H9 (cell line): ENCODE measurements at regions not wholly inside any gene's neighbourhood (a gene's known extent, or its start where the extent isn't known, plus 50 kb on each side); places are given as distances from the start of the nearest gene placed in this dataset.

Experiments
- DNase-seq: peaks from one replicate; pipeline ENCODE4 v3.0.0-alpha.2; 2017
- H2AFZ ChIP-seq: one replicate; pipeline ENCODE4 v1.6.1; 2013; ENCODE audit warnings: mild to moderate bottlenecking, low read length, control low read depth, moderate library complexity
- H2AK5ac ChIP-seq: 2 replicates; pipeline ENCODE4 v1.6.1; 2013; ENCODE audit warnings: low read length, control low read depth, mixed read lengths; ENCODE audit not compliant: insufficient read length
- H2BK120ac ChIP-seq: one replicate; pipeline ENCODE4 v1.6.1; 2013; ENCODE audit warnings: low read depth, mild to moderate bottlenecking, low read length, control low read depth, inconsistent platforms; ENCODE audit not compliant: poor library complexity, severe bottlenecking
- H2BK12ac ChIP-seq: 2 replicates; pipeline ENCODE4 v1.6.1; 2013; ENCODE audit warnings: low read length, control low read depth, mixed read lengths, low read depth; ENCODE audit not compliant: insufficient read length
- H2BK15ac ChIP-seq: 2 replicates; pipeline ENCODE4 v1.6.1; 2013; ENCODE audit warnings: low read depth, low read length, control low read depth
- H2BK20ac ChIP-seq: one replicate; pipeline ENCODE4 v1.6.1; 2013; ENCODE audit warnings: low read depth, mild to moderate bottlenecking, low read length, control low read depth, inconsistent platforms; ENCODE audit not compliant: poor library complexity, severe bottlenecking
- H2BK5ac ChIP-seq: 2 replicates; pipeline ENCODE4 v1.6.1; 2013; ENCODE audit warnings: low read length, control low read depth, mixed read lengths; ENCODE audit not compliant: insufficient read length
- H3K14ac ChIP-seq: 2 replicates; pipeline ENCODE4 v1.6.1; 2013; ENCODE audit warnings: low read length, control low read depth; ENCODE audit not compliant: insufficient read depth
- H3K18ac ChIP-seq: 2 replicates; pipeline ENCODE4 v1.6.1; 2013; ENCODE audit warnings: low read depth, mild to moderate bottlenecking, mixed read lengths, low read length, control low read depth; ENCODE audit not compliant: insufficient read length
- H3K23ac ChIP-seq: 2 replicates; pipeline ENCODE4 v1.6.1; 2013; ENCODE audit warnings: low read length, control low read depth, mixed read lengths, low read depth; ENCODE audit not compliant: insufficient read length
- H3K23me2 ChIP-seq: 2 replicates; pipeline ENCODE4 v1.6.1; 2013; ENCODE audit warnings: low read depth, mild to moderate bottlenecking, mixed read lengths, low read length, control low read depth; ENCODE audit not compliant: insufficient read length, poor library complexity, severe bottlenecking
- H3K27ac ChIP-seq: 2 replicates; pipeline ENCODE4 v1.5.1; 2013; ENCODE audit warnings: low read length, control low read depth, mixed read lengths, low read depth; ENCODE audit not compliant: insufficient read length
- H3K27me3 ChIP-seq: 2 replicates; pipeline ENCODE4 v1.6.1; 2013; ENCODE audit warnings: low read length, control low read depth, inconsistent platforms; ENCODE audit not compliant: insufficient read depth
- H3K4ac ChIP-seq: 2 replicates; pipeline ENCODE4 v1.6.1; 2013; ENCODE audit warnings: low read depth, mild to moderate bottlenecking, control low read depth, inconsistent platforms, low read length, moderate library complexity
- H3K4me1 ChIP-seq: 2 replicates; pipeline ENCODE4 v1.6.1; 2013; ENCODE audit warnings: low read length, control low read depth, inconsistent platforms; ENCODE audit not compliant: insufficient read depth
- H3K4me2 ChIP-seq: 2 replicates; pipeline ENCODE4 v1.6.1; 2013; ENCODE audit warnings: low read length, control low read depth, mixed read lengths; ENCODE audit not compliant: insufficient read length, insufficient read depth
- H3K56ac ChIP-seq: 2 replicates; pipeline ENCODE4 v1.6.1; 2013; ENCODE audit warnings: low read depth, mild to moderate bottlenecking, mixed read lengths, low read length, control low read depth; ENCODE audit not compliant: insufficient read length
- H3K79me1 ChIP-seq: 2 replicates; pipeline ENCODE4 v1.6.1; 2013; ENCODE audit warnings: low read depth, mild to moderate bottlenecking, moderate library complexity, low read length, control low read depth, inconsistent platforms; ENCODE audit not compliant: insufficient read depth, poor library complexity, severe bottlenecking
- H3K79me2 ChIP-seq: 2 replicates; pipeline ENCODE4 v1.6.1; 2013; ENCODE audit warnings: low read length, control low read depth, inconsistent platforms; ENCODE audit not compliant: insufficient read depth
- H3K9ac ChIP-seq: 2 replicates; pipeline ENCODE4 v1.6.1; 2013; ENCODE audit warnings: low read length, control low read depth, mixed read lengths; ENCODE audit not compliant: insufficient read length; ENCODE audit errors: extremely low read depth
- H3K9me3 ChIP-seq: one replicate; pipeline ENCODE4 v1.6.1; 2013; ENCODE audit warnings: low read depth, low read length, inconsistent platforms; ENCODE audit not compliant: control insufficient read depth
- H3T11ph ChIP-seq: one replicate; pipeline ENCODE4 v1.6.1; 2013; ENCODE audit warnings: mild to moderate bottlenecking, low read length, control low read depth, inconsistent platforms
- H4K20me1 ChIP-seq: one replicate; pipeline ENCODE4 v1.6.1; 2013; ENCODE audit not compliant: control insufficient read depth, insufficient read length, insufficient read depth
- H4K5ac ChIP-seq: 2 replicates; pipeline ENCODE4 v1.6.1; 2013; ENCODE audit warnings: low read depth, mild to moderate bottlenecking, mixed read lengths, low read length, control low read depth; ENCODE audit not compliant: insufficient read length
- H4K8ac ChIP-seq: replicated peaks from 2 replicates; pipeline ENCODE4 v1.6.1; 2013; ENCODE audit warnings: low read length, control low read depth, mixed read lengths, low read depth; ENCODE audit not compliant: insufficient read length
- H4K91ac ChIP-seq: 2 replicates; pipeline ENCODE4 v1.6.1; 2013; ENCODE audit warnings: low read depth, mild to moderate bottlenecking, moderate library complexity, mixed read lengths, low read length, control low read depth; ENCODE audit not compliant: insufficient read length
- H3K27ac Mint-ChIP-seq, 3 experiments: 2 replicates in 2 of 3; 3 replicates in 1 of 3; pipeline ENCODE4 v1.8.0; 2020 to 2021; ENCODE audit warnings: mixed read lengths in 3 of 3, mild to moderate bottlenecking in 1 of 3, moderate library complexity in 1 of 3
- H3K27me3 Mint-ChIP-seq: 2 replicates; pipeline ENCODE4 v1.8.0; 2021; ENCODE audit warnings: low read depth, mild to moderate bottlenecking, moderate library complexity, mixed read lengths
- H3K36me3 Mint-ChIP-seq, 3 experiments: 2 replicates in 2 of 3; 3 replicates in 1 of 3; pipeline ENCODE4 v1.8.0; 2020 to 2021; ENCODE audit warnings: low read depth in 3 of 3, mixed read lengths in 3 of 3; ENCODE audit not compliant: insufficient read depth in 1 of 3
- H3K4me1 Mint-ChIP-seq, 2 experiments: 2 replicates each; pipeline ENCODE4 v1.8.0; 2020; ENCODE audit warnings: mixed read lengths in 2 of 2
- H3K4me3 Mint-ChIP-seq, 2 experiments: 2 replicates in 1 of 2; 3 replicates in 1 of 2; pipeline ENCODE4 v1.8.0; 2020 to 2021; ENCODE audit warnings: mild to moderate bottlenecking in 2 of 2, mixed read lengths in 2 of 2, moderate library complexity in 1 of 2
- H3K9me3 Mint-ChIP-seq, 2 experiments: 2 replicates in 1 of 2; 3 replicates in 1 of 2; pipeline ENCODE4 v1.8.0; 2020; ENCODE audit warnings: mild to moderate bottlenecking in 2 of 2, mixed read lengths in 2 of 2, moderate library complexity in 1 of 2
- CTCF ChIP-seq: fragments of 200-600 bp; sonication (generic); conservative IDR thresholded peaks from 3 replicates; pipeline ENCODE4 v1.8.0; 2021; ENCODE audit warnings: antibody characterized with exemption, mild to moderate bottlenecking

DNA sequence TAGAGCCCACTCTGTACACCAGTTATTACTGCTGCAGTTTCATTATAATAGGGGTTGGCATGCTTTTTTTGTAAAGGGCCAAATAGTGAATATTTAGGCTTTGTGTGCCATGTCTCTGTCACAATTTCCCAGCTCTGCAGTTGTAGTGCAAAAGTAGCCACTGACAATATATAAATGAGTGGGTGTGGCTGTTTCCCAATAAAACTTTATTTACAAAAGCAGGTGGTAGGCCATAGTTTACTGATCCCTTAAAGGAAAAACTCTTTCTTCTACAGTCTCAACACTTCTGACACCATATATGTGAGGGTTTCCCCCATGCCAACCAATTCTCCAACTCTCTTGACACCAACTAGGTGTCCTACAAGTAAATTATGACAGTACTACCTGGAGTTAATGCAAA lies 110.2 kb upstream of the NAP1L1 start:
- Histone ChIP-seq H3K4me1 (no peaks in the 10 kb centered on the region), H2BK12ac (no peak overlapping the region), H3K27ac (no peak overlapping the region), H4K8ac (no peak overlapping the region), H3K56ac (no peak overlapping the region), H3K9me3 (peaks cover 10% of the 10 kb centered on the region), H3K27me3 (no peaks in the 10 kb centered on the region), H3K23ac (no peak overlapping the region), H3T11ph (no peak overlapping the region), H3K79me2 (no peaks in the 10 kb centered on the region), H3K4me2 (no peak overlapping the region), H4K5ac (no peak overlapping the region), H3K79me1 (no peaks in the 10 kb centered on the region), H2BK15ac (no peak overlapping the region), H3K9ac (no peak overlapping the region), H2BK20ac (no peak overlapping the region), H4K91ac (no peak overlapping the region), H3K14ac (no peak overlapping the region), H3K23me2 (no peaks in the 10 kb centered on the region), H3K4ac (no peak overlapping the region), H4K20me1 (no peaks in the 10 kb centered on the region), H2BK120ac (no peak overlapping the region), H2BK5ac (no peak overlapping the region), H2AFZ (no peak overlapping the region), H3K18ac (no peak overlapping the region), H2AK5ac (no peak overlapping the region)
- no peak for TF ChIP-seq CTCF
- DNase-seq = no peak
- H3K36me3 Mint-ChIP-seq = peaks cover 7 to 9% (median 7%) of the 10 kb centered on the region in 3 experiments
- H3K27ac Mint-ChIP-seq = no peak overlapping the region
- 0 out of 4 replicates have a peak, but pooled peaks cover 0 to 4% of the 10 kb centered on the region in 2 experiments for H3K4me1 Mint-ChIP-seq
- peaks cover 11 to 16% of the 10 kb centered on the region in 2 experiments for H3K9me3 Mint-ChIP-seq
- H3K4me3 Mint-ChIP-seq = no peak overlapping the region
- H3K27me3 Mint-ChIP-seq = peaks cover 3% of the 10 kb centered on the region; the same call in 1 of the 2 replicates
